ENCODE measurements at regions not wholly inside any gene's neighbourhood (a gene's known extent, or its start where the extent isn't known, plus 50 kb on each side); places are given as distances from the start of the nearest gene placed in this dataset.
"Not testable (repeated sequence)": the region's sequence is repeated elsewhere in the genome, so short reads cannot be mapped to it uniquely, and the experiment has no call there.

GRCh38 chr1:195847957-195848875 lies 760.0 kb downstream of the KCNT2 start:
- not testable (repeated sequence) for TF ChIP-seq CTCF (IDR thresholded peaks at IDR 0.05; ENCODE audit: insufficient read depth, low read length); SPI1 (IDR thresholded peaks at IDR 0.05; ENCODE audit: borderline replicate concordance, low read depth); GABPA (IDR thresholded peaks at IDR 0.05; ENCODE audit: low read depth); POLR2AphosphoS5 (IDR thresholded peaks at IDR 0.05; ENCODE audit: low read depth); REST (IDR thresholded peaks at IDR 0.05; ENCODE audit: insufficient replicate concordance, low read depth)

All from HL-60 (cell line).